MM.1S (cell line): ENCODE measurements at regions not wholly inside any gene's neighbourhood (a gene's known extent, or its start where the extent isn't known, plus 50 kb on each side); places are given as distances from the start of the nearest gene placed in this dataset.

Source experiments
- EZH2 ChIP-seq: fragments of 300-600 bp; sonication (generic); optimal IDR thresholded peaks from 2 replicates; pipeline ENCODE3; 2017; ENCODE audit warnings: low read depth, mild to moderate bottlenecking, antibody characterized with exemption, low read length, mixed read lengths
- EZH2phosphoT487 ChIP-seq: fragments of 300-600 bp; sonication (generic); IDR thresholded peaks from 2 replicates; pipeline ENCODE4 v1.6.1; 2018; ENCODE audit warnings: antibody characterized with exemption, low read length

DNA sequence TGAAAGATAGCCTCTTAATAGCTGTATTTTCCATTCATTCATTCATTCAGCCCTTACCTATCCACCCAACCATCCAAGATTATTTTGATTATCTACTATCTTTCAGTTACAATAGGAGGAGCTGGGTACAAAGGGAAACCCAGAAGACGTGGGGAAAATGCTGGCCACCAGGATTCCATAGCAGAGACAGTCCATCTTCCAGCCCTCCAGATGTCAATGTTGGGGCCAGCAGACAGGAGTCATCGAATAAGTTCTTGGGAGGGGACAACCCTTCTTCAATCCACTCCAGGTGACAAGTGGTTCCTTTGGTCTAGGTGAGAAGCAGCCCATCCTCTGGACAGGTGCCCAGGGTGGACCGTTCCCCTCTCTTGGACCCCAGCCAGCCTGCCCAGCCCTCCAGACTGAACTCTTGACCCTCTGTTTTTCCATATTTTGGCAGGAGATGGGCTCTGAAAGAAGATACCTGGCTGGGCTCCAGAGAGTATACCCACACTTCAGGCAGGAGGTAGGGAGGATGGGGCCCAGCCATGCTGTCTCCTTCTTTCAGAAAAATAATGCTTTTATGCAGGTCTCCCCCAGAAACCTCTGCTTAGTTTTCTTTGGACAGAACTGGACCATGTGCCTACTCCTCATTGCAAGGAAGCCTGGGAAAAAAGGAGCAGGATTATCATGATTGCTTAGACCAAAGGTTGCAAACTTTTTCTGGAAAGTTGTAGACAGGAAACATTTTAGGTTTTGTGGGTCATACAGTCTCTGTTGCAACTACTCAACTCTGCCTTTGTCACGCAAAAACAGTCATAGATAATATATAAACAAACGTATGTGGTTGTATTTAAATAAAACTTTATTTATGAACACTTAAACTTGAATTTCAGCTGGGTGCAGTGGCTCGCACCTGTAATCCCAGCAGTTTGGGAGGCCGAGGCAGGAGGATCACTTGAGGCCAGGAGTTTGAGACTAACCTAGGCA, 95.5 kb upstream of the SMNDC1 start:
- TF ChIP-seq EZH2, result no peak
- TF ChIP-seq EZH2phosphoT487, result no peak
